NCI-H748 (cell line): ENCODE measurements at regions not wholly inside any gene's neighbourhood (a gene's known extent, or its start where the extent isn't known, plus 50 kb on each side); places are given as distances from the start of the nearest gene placed in this dataset.

Source experiments
- DNase-seq: peaks from one replicate; lab custom pipeline; 2025; ENCODE audit not compliant: unreplicated experiment; lab: John Stamatoyannopoulos, UW

DNA sequence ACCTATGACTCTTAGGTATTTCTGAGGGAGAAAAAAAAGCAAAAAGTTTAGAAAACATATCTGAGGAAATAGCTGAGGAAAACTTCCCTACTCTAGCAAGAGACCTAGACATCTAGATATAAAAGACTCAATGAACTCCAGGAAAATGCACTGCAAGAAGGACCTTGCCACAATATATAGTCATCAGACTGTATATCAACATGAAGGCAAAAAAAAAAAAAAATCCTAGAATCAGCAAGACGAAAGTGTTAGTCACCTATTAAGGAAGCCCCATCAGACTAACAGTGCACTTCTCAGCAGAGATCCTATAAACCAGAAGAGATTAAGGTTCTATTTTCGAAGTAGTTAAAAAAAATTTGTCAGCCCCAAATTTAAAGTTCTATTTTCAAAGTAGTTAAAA is 166.2 kb downstream of the TMEM38B start:
- DNase-seq, result no peak

- DNase-seq, result no peak
Measured at GRCh38 chr9:105861972-105862371, 167.6 kb downstream of the TMEM38B start.

DNA sequence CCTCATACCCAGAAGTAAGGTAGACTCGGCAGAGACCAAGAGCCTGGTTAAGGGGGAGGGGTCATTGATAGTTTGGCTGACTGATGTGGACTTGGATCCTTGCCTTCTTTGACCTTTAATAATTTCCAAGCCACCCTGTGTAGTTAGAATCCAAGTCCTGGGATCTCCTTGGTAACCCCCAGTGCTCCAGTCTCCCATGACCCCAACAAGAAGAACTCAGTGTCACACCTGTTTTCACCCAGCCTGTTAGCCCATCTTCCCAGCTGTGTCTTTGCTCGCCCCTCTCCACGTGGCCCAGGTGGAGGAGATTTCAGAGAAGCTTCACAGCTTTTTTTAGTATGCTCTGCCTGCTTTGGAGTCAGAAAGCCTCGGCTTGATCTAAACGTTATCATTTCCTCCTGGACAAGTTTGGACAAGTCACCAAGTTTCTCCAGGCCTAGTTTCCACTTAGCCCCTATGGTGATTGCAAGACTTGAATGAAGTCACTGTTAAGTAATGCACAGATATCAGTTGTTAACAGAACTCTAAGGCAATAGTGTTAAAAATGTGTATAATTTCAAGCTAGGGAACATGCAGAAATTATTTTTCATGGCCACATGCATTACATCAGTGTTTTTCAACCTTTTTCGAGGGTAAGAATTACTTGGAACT is 170.0 kb downstream of the TMEM38B start:
- DNase-seq, result no peak

DNA sequence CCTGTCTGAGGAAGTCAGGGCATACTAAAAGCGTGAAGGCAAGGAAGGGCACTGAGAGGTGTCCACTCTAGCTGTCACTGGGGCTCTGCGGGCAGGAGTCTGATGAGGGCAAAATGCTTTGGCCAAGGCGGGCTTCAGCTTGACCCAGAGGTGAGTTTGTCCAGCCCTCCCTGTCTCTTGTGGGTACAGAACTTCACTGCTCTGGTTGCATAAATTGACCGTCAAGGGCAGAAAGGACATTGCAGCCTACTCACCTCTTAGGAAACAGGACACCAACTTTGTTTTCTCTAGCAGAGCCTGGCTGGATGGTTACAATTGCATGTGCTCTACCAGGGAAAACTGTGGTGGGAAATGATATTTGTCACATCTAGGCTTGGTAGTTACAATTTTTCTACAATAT is 170.9 kb downstream of the TMEM38B start:
- no peak for DNase-seq

DNA sequence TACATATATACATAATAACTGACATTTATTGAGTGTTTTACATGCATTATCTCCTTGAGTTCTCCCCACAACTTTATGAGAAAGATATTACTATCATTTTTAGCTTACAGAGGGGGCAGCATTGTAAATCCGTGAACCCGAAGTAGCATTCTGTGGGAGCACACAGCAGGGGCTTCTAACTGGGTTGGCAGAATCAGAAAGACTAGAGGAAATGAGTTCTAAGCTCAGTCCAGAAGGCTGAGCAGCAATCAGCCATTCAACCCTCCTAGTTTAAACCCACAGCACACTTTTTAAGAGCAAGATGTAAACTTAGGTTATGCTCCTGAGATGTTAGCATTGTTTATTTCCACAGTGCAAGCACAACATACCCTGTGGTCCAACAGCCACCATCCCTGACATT is 177.2 kb downstream of the TMEM38B start:
- no peak for DNase-seq

GRCh38 chr9:105873801-105874200 is 179.5 kb downstream of the TMEM38B start:
- no peak for DNase-seq

DNA sequence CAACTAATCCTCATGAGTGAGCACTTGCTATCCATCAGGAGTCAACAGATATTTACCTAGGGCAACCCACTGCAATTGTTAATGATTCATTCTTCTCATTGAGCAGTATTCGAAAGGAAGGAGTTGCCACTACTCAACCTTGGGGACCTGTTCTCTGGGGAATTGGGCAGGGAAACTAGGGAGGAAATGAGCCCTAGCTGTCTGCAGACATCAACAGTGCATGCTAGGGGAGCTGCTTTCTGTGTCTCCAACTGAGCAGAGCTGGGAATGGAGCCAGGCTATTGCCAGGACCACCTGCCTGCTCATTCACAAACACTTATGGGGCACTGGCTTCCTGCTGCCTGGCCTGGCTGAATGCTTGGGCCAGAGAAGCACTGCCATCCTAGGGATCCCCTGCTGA is 183.4 kb downstream of the TMEM38B start:
- peak; percentile 73 for DNase-seq

DNA sequence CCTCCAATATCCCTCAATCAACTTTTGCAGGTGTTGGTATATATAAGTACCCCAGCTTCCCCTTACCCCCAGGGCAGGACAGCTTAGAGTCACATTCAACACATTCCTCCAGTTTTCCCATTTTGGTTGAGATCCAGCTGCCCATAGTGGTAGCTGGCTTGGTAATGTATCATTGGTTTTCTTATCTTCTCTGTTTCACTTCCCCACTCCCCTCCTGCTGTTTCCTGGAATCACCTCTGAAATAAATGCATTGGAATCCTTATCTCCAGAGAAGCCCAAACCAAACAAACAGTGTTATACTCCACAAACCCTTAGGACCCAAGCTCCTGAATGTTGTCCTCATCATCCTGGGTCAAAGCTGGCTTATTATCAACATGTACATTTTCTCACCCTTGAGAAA is 184.8 kb downstream of the TMEM38B start:
- DNase-seq, result no peak

DNA sequence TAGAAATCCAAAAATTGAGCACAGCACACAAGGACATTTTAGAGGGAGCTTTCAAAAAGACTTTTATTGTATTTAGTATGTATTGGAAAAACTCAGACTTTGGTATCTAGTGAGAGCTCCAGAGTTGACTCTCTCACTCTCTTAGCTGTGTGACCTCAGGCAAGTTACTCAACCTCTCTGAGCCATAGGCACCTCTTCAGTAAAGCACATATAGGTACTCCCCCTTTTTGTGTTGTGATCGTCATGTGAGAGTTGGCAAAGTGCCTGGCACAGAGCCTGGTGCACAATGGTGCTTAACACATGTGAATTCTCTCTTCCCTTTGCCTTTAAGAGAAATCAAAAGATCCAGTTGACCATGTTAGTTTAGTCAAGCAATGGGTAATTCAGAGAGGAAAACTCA is 186.2 kb downstream of the TMEM38B start:
- no peak for DNase-seq

GRCh38 chr9:105881021-105881420 is 186.7 kb downstream of the TMEM38B start:
- DNase-seq, result no peak

- peak; percentile 79 for DNase-seq
Measured at GRCh38 chr9:105881654-105882349, 187.5 kb downstream of the TMEM38B start.

DNA sequence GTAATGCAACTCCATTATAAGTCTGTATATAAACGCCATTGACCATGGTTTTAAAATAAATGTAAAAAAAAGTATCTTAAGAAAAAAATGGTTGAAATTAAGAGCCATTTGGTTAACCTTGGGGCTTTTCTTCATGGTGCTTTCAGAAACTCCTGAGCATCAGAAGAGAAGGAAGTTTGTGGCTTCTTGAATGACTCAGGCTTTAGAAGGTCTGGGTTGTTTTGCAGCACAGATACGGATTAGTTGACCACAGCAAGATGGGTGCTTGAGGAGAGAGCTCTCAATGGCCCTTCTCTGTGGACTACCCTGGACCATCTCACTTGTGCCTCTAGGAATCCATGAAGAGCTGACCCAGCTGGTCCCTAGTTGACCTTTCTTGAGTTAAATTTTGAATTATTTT is 189.5 kb downstream of the TMEM38B start:
- DNase-seq, result no peak

DNA sequence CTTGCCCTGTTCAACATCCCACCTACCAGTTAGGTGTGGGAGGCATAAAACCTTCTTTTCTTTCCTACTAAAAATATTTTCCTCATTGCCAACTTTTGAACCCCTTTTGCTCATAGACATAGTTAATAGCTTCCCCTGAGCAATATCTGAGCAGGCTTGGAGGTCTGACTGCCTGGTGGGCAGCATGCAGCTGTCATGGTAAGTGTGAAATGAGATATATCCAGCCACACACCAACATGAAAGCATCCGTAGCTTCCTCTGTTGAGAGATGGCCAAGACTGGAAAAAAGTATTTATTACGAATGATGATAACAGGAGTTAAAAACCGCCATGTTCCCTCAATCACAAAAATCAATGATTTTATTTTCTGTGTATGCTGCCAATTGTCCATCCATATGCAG is 190.1 kb downstream of the TMEM38B start:
- DNase-seq, result no peak

GRCh38 chr9:105886136-105886535 is 191.8 kb downstream of the TMEM38B start:
- no peak for DNase-seq

DNA sequence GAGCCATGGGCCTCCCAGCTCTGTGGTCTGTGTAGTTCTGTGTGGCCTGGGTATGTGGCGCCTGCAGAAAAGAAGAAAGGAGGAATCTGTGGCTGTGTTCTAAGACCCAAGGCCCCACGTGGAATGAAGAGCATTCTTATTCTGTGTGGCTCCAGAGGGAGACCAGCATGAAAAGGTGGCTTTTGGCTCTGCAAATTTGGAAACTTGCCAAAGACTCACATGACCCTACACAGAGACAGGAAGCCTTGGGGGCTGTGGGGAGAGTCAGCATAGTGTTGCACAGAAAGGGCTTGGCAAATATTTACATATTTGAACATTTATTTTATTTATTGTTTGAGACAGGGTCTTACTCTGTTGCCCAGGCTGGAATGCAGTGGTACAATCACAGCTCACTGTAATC is 193.3 kb downstream of the TMEM38B start:
- peak; percentile 41 for DNase-seq

DNA sequence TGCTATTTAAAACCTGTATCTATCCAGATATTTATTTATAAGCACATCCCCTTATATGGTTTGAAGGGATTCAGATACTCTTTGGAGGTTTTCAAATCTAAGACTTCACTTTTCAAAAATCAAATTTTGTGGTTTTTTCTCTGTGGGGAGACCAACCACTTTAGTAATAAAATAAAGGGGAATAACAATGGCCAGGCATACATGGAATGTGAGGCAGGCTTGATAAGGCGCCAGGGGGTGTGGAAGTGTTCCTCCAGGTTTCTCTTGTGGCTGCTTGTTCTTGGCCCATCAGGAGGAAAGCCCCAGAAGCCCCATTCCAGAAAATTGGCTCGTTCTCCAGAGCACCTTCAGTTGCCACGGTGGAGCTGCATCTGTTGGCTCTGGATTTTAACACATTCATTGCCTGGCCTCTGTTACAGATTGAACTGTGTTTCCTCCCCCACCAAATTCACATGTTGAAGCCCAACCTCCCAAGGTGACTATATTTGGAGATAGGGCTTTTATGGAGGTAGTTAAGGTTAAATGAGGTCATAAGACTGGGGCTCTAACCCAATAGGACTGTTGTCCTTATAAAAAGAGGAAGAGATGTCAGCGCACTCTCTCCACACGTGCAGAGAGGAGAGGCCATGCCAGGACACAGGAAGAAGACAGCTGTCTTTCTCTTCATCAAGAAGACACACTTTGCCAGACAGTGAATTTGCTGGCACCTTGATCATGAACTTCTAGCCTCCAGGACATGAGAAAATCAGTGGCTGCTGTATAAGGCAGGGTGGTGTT is 195.9 kb downstream of the TMEM38B start:
- no peak for DNase-seq

- no peak for DNase-seq
Measured at GRCh38 chr9:105900123-105900522, 205.8 kb downstream of the TMEM38B start.

DNA sequence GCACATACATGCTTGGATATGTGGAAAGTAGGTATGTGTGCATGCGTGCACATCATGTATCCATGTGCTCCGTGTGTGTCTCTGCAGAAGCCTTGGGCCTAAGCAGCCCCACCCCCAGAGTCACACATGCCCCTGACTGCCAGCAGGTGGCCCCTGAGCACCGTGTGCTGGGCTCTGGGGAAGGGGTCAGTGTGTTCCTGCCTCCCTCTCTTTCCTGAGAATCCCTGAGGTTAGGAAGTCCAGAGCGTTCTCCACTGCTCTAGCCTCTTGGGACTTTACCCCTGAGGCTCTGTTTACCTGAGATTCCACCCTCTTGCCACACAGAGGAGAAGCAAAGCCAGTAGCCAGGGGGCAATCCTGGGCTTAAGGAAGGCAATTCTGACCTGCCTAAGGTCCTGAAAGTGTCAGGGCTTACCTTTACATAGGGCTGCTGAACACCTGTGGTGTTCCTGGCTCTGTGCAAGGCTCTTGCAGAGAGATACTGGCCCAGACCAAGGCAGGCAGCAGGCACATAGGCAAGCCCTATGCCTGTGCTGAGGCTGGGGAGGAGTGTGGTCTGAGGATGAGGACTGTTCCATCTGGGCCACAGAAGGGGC is 207.3 kb downstream of the TMEM38B start:
- peak; percentile 74 for DNase-seq

DNA sequence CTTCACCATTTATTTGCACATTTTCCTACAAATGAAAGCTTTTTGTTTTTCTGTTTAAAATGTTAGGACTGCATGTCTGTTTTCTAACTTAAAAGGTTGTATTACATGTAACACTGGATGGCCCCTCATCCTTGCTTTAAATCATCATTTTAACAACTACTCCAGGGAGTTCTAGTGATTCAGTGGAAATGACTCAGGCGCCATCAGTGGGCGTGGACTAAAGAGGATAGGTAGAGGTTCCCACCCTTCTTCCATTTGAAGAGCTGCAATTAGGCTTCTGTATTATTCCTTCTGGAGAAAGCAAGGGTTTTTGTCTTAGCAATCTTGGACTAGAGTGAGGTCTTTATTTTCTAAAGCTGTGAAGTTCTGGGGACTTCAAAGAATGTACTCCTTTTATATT is 213.7 kb downstream of the TMEM38B start:
- peak; percentile 9 for DNase-seq

GRCh38 chr9:105911104-105911911 is 217.0 kb downstream of the TMEM38B start:
- DNase-seq, result no peak
